GM18519 (cell line): ENCODE measurements at regions not wholly inside any gene's neighbourhood (a gene's known extent, or its start where the extent isn't known, plus 50 kb on each side); places are given as distances from the start of the nearest gene placed in this dataset.

ENCODE experiments used
- ATAC-seq: cut with Tn5 transposase; IDR thresholded peaks from one replicate; pipeline ENCODE4 v1.9.1; 2021; ENCODE audit warnings: mild to moderate bottlenecking, moderate library complexity; ENCODE audit not compliant: unreplicated experiment, low FRiP score

- no peak for ATAC-seq
Measured at GRCh38 chr6:153580776-153581175, 449.7 kb upstream of the RGS17 start.

GRCh38 chr6:153575528-153575927 lies 444.4 kb upstream of the RGS17 start:
- ATAC-seq = no peak

GRCh38 chr6:153574231-153574630 lies 443.1 kb upstream of the RGS17 start:
- no peak for ATAC-seq

- no peak for ATAC-seq
Measured at GRCh38 chr6:153572371-153572770, 441.3 kb upstream of the RGS17 start.

GRCh38 chr6:153568628-153569027 lies 437.5 kb upstream of the RGS17 start:
- no peak for ATAC-seq

GRCh38 chr6:153564803-153565202 lies 433.7 kb upstream of the RGS17 start:
- ATAC-seq = no peak

GRCh38 chr6:153563001-153563400 lies 431.9 kb upstream of the RGS17 start:
- ATAC-seq = no peak

GRCh38 chr6:153553627-153554026 lies 422.5 kb upstream of the RGS17 start:
- ATAC-seq = no peak

GRCh38 chr6:153539602-153540001 lies 408.5 kb upstream of the RGS17 start:
- no peak for ATAC-seq

GRCh38 chr6:153538491-153538890 lies 407.4 kb upstream of the RGS17 start:
- ATAC-seq = no peak

GRCh38 chr6:153537422-153537821 lies 406.3 kb upstream of the RGS17 start:
- ATAC-seq = no peak

GRCh38 chr6:153526479-153526878 lies 395.4 kb upstream of the RGS17 start:
- ATAC-seq = no peak

GRCh38 chr6:153525998-153526397 lies 394.9 kb upstream of the RGS17 start:
- ATAC-seq = no peak

GRCh38 chr6:153523390-153523789 lies 392.3 kb upstream of the RGS17 start:
- ATAC-seq = no peak

- ATAC-seq = peak; percentile 93
Measured at GRCh38 chr6:153511896-153512496, 380.9 kb upstream of the RGS17 start.

- ATAC-seq = no peak
Measured at GRCh38 chr6:153503810-153504209, 372.7 kb upstream of the RGS17 start.

- no peak for ATAC-seq
Measured at GRCh38 chr6:153493501-153493900, 362.4 kb upstream of the RGS17 start.

- no peak for ATAC-seq
Measured at GRCh38 chr6:153489479-153489878, 358.4 kb upstream of the RGS17 start.

- ATAC-seq = no peak
Measured at GRCh38 chr6:153488267-153488666, 357.2 kb upstream of the RGS17 start.

- no peak for ATAC-seq
Measured at GRCh38 chr6:153485072-153485471, 354.0 kb upstream of the RGS17 start.

- no peak for ATAC-seq
Measured at GRCh38 chr6:153484056-153484455, 353.0 kb upstream of the RGS17 start.

- no peak for ATAC-seq
Measured at GRCh38 chr6:153476243-153476642, 345.2 kb upstream of the RGS17 start.

GRCh38 chr6:153465050-153465449 lies 334.0 kb upstream of the RGS17 start:
- ATAC-seq = no peak
